HepG2 (cell line): ENCODE measurements at regions not wholly inside any gene's neighbourhood (a gene's known extent, or its start where the extent isn't known, plus 50 kb on each side); places are given as distances from the start of the nearest gene placed in this dataset.

ENCODE experiments used
- CTCF ChIP-seq: sonication (generic); formaldehyde crosslinking; IDR thresholded peaks from 2 replicates; pipeline ENCODE4 v1.5.0; 2020; ENCODE audit warnings: mild to moderate bottlenecking, missing genetic modification reagents, moderate library complexity
- DNMT3B ChIP-seq: conservative IDR thresholded peaks from 2 replicates; pipeline ENCODE4 v1.6.1; 2016; ENCODE audit warnings: missing biosample characterization, control low read depth
- EZH2 ChIP-seq: conservative IDR thresholded peaks from 2 replicates; pipeline ENCODE4 v1.6.1; 2012; ENCODE audit warnings: mild to moderate bottlenecking, low read depth, low read length, moderate library complexity
- FOXK2 ChIP-seq: fragments of 450-650 bp; IDR thresholded peaks from 2 replicates; pipeline ENCODE4 v1.6.1; 2016
- KIAA2018 ChIP-seq: sonication (generic); formaldehyde crosslinking; IDR thresholded peaks from 2 replicates; pipeline ENCODE4 v1.5.0; 2020; ENCODE audit warnings: mild to moderate bottlenecking, missing genetic modification reagents, borderline replicate concordance
- POLR2A ChIP-seq, 2 experiments: IDR thresholded peaks; 2 replicates each; pipeline ENCODE4 v1.6.1; 2011; ENCODE audit warnings: low read depth in 2 of 2, low read length in 2 of 2, mild to moderate bottlenecking in 1 of 2, moderate library complexity in 1 of 2; ENCODE audit not compliant: insufficient read depth in 1 of 2
- POLR2G ChIP-seq: fragments of 200-400 bp; formaldehyde crosslinking; IDR thresholded peaks from 2 replicates; pipeline ENCODE4 v1.6.1; 2018; ENCODE audit warnings: mild to moderate bottlenecking, low read depth, low read length, moderate library complexity
- PRDM10 ChIP-seq: sonication (generic); formaldehyde crosslinking; IDR thresholded peaks from 2 replicates; pipeline ENCODE4 v1.4.0; 2020; ENCODE audit warnings: low read depth, missing genetic modification reagents
- SALL1 ChIP-seq: sonication (generic); formaldehyde crosslinking; IDR thresholded peaks from 2 replicates; pipeline ENCODE4 v1.8.0; 2022; ENCODE audit warnings: mild to moderate bottlenecking, missing genetic modification reagents
- SMAD3 ChIP-seq: sonication (generic); formaldehyde crosslinking; IDR thresholded peaks from 2 replicates; pipeline ENCODE4 v1.4.0; 2020; ENCODE audit warnings: missing genetic modification reagents
- SNAPC5 ChIP-seq: sonication (generic); formaldehyde crosslinking; IDR thresholded peaks from 2 replicates; pipeline ENCODE4 v1.8.1; 2023; ENCODE audit warnings: mild to moderate bottlenecking, missing genetic modification reagents, borderline replicate concordance
- USF2 ChIP-seq, 2 experiments: sonication (generic) in 1 of 2; formaldehyde crosslinking in 1 of 2; IDR thresholded peaks; 2 replicates each; pipeline versions ENCODE4 v1.5.1 to v1.6.1; 2011 to 2020; ENCODE audit warnings: borderline replicate concordance in 1 of 2, low read depth in 1 of 2, low read length in 1 of 2, mild to moderate bottlenecking in 1 of 2, missing genetic modification reagents in 1 of 2, moderate library complexity in 1 of 2
- ZNF335 ChIP-seq: sonication (generic); formaldehyde crosslinking; IDR thresholded peaks from 2 replicates; pipeline ENCODE4 v1.4.0; 2020; ENCODE audit warnings: missing genetic modification reagents
- ZNF747 ChIP-seq: sonication (generic); formaldehyde crosslinking; IDR thresholded peaks from 2 replicates; pipeline ENCODE4 v1.8.1; 2023; ENCODE audit warnings: missing genetic modification reagents, mild to moderate bottlenecking, borderline replicate concordance

GRCh38 chr5:39501397-39501796 lies 76.6 kb upstream of the DAB2 start:
- no peak for TF ChIP-seq EZH2
- TF ChIP-seq KIAA2018 (CRISPR knock-in tag): no peak
- TF ChIP-seq DNMT3B: no peak
- TF ChIP-seq SMAD3 (CRISPR knock-in tag): no peak
- TF ChIP-seq POLR2G: no peak
- no peak for TF ChIP-seq USF2 (IDR thresholded peaks at IDR 0.05; ENCODE audit: low read depth, low read length)
- no peak for TF ChIP-seq USF2 (CRISPR knock-in tag; IDR thresholded peaks at IDR 0.05; ENCODE audit: borderline replicate concordance)
- no peak for TF ChIP-seq PRDM10 (CRISPR knock-in tag)
- TF ChIP-seq SNAPC5 (CRISPR knock-in tag): no peak
- TF ChIP-seq CTCF: no peak
- no peak for TF ChIP-seq FOXK2
- TF ChIP-seq POLR2A (IDR thresholded peaks at IDR 0.05; ENCODE audit: insufficient read depth in 1 of 2, low read depth in 2 of 2, low read length in 2 of 2): no peak
- TF ChIP-seq SALL1 (CRISPR knock-in tag): no peak
- no peak for TF ChIP-seq ZNF747 (CRISPR knock-in tag)
- no peak for TF ChIP-seq ZNF335 (CRISPR knock-in tag)
